ENCODE measurements at regions not wholly inside any gene's neighbourhood (a gene's known extent, or its start where the extent isn't known, plus 50 kb on each side); places are given as distances from the start of the nearest gene placed in this dataset.

DNA sequence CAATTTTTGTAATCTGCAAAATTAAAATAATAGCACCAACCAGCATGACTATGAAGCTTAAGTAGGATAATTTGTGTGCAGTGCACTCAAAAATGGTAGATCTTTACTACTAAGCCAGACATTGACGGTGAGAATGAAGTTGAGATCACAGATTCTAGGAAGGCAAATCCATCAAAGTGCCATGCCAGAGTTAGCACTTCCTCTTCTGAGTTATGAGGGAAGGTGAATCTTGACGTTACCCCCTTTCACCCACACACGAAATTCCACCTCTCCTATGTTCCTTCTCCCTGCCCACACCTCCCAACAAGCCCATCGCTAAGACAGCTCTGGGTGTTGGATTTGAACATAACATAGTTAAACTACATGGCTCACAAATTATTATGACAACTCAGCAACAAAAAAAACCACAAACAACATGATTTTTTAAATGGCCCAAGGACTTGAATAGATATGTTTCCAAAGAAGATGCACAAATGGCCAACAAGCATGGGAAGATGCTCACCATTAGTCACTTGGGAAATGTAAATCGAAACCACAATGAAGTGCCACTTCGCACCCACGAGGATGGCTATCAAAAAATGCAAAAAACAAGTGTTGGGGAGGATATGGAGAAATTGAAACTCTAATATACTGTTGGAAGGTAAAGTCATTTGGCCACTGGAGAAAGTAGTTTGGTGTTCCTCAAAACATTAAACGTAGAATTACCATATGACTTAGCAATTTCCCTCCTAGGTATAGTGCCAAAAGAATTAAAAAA, 119.3 kb upstream of the RAP1B start:
- TF ChIP-seq POLR2A (IDR thresholded peaks at IDR 0.05; ENCODE audit: low read depth), result no peak
- TF ChIP-seq, protein P1, sequence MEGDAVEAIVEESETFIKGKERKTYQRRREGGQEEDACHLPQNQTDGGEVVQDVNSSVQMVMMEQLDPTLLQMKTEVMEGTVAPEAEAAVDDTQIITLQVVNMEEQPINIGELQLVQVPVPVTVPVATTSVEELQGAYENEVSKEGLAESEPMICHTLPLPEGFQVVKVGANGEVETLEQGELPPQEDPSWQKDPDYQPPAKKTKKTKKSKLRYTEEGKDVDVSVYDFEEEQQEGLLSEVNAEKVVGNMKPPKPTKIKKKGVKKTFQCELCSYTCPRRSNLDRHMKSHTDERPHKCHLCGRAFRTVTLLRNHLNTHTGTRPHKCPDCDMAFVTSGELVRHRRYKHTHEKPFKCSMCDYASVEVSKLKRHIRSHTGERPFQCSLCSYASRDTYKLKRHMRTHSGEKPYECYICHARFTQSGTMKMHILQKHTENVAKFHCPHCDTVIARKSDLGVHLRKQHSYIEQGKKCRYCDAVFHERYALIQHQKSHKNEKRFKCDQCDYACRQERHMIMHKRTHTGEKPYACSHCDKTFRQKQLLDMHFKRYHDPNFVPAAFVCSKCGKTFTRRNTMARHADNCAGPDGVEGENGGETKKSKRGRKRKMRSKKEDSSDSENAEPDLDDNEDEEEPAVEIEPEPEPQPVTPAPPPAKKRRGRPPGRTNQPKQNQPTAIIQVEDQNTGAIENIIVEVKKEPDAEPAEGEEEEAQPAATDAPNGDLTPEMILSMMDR (IDR thresholded peaks at IDR 0.05), result no peak
- TF ChIP-seq EP300 (IDR thresholded peaks at IDR 0.05), result no peak
- no peak for TF ChIP-seq POLR2AphosphoS5 (IDR thresholded peaks at IDR 0.05)
